ENCODE measurements at regions not wholly inside any gene's neighbourhood (a gene's known extent, or its start where the extent isn't known, plus 50 kb on each side); places are given as distances from the start of the nearest gene placed in this dataset.
"Not testable (repeated sequence)": the region's sequence is repeated elsewhere in the genome, so short reads cannot be mapped to it uniquely, and the experiment has no call there.

GRCh38 chr15:20187370-20188355, 353.9 kb downstream of the GOLGA6L6 start:
- not testable (repeated sequence) for TF ChIP-seq CTCF, POLR2A (IDR thresholded peaks at IDR 0.05)
